NCI-H1105 (cell line): ENCODE measurements at regions not wholly inside any gene's neighbourhood (a gene's known extent, or its start where the extent isn't known, plus 50 kb on each side); places are given as distances from the start of the nearest gene placed in this dataset.
"Not testable (repeated sequence)": the region's sequence is repeated elsewhere in the genome, so short reads cannot be mapped to it uniquely, and the experiment has no call there.

Experiments used
- DNase-seq: peaks from one replicate; lab custom pipeline; 2025; lab: John Stamatoyannopoulos, UW

GRCh38 chr1:38213646-38214434 is 167.2 kb upstream of the POU3F1 start:
- no peak for DNase-seq

- no peak for DNase-seq
These were observed 164.2 kb upstream of the POU3F1 start for GRCh38 chr1:38210895-38211177.

- DNase-seq = peak; percentile 18
These were observed 163.7 kb upstream of the POU3F1 start for GRCh38 chr1:38210021-38210894.

DNA sequence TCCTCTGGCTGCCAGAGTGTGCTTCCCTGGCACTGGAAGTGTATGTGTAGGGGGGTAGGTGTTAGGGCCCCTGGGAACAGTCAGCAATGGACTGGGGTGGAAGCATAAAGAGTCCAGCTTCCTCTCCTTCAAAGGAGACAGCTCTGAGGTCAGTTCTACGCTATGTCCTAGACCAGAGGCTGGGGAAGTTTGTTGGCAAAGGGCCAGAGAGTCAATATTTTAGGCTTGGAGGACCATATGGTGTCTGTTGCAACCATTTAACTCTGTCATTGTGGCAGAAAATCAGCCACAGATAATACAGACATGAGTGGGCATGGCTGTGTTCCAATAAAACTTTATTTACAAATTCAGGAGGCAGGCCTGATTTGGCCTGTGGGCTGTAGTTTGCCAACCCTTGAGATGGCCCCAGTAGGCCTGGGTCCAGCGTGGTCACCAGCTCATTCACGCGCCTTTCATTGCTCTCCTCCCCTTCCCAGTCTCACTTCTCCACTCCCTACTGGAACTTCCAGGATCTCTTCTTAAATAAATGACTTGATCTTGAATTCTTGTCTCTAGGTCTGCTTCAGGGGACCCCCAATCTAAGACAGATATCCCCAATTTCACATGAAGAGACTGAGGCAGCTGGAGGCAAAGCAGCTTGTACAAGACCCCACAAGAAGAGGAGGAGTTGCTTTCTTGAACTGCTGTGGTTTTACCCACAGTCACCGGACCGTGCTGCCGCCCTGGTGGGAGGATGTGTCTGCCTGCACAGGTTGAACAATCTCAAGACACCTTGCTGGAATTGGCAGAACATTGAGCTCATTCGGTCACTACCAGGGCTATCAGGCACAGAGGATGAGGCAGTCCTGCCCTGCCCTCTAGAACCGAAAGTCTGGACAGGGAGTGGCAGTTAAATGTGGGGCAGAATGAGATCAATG is 162.4 kb upstream of the POU3F1 start:
- peak; percentile 3 for DNase-seq

DNA sequence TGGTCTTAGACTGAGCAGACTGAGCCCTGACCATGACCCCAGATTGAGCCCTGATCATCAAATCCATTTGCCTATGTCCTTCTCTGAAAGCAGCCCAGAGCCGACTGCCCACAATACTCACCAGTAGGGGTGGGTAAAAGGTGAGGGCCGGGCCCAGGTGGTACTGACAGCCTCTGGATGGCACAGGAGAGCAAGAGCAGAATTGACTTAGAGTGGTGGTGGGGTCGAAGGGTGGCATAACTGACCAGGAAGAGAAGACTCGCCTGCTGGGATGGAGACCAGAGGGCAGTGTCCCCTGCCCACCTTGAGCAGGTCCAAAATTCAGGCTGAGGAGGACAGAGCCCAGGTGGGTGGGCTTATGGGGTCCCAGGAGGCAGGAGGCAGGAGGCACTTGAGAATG is 161.3 kb upstream of the POU3F1 start:
- DNase-seq = no peak

DNA sequence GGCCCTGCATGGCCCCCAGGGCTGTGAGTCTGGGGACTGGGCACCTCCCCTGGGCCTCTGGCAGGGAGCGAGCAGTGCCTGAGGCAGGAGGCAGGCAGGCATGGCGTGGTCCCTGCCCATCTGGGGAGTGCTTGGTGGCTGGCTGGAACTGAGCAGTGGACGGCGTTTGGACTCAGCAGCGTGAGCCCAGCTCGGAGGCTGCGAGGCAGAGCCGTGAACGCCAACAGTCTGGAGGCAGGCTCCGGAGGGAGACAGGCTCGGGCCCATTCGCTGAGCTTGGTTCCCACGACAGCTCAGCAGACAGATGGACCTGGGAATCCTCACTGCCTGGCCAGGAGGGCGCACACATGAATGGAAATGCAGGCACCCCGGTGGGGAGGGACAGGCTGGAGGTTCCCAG is 160.7 kb upstream of the POU3F1 start:
- no peak for DNase-seq

DNA sequence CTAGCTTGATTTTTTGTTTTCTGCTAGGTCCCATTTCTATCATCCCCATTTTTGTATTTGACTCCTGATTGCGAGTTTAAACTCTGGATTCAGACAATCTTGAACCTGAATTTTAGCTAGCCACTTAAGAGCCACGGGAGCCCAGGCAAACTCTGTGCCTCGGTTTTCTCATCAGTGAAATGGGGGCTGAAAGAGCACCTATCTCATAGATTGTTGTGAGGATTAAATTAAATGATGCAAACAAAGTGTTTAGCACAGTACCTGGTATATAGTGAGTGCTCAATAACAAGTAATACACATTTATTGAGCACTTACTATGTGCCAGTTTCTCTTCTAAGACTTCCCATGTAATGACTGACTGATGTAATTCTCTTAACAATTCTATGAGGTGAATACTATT is 158.1 kb upstream of the POU3F1 start:
- DNase-seq = no peak

GRCh38 chr1:38203441-38203840 is 156.8 kb upstream of the POU3F1 start:
- no peak for DNase-seq

- no peak for DNase-seq
These were observed 154.8 kb upstream of the POU3F1 start for GRCh38 chr1:38201431-38201830.

GRCh38 chr1:38198621-38199020 is 152.0 kb upstream of the POU3F1 start:
- no peak for DNase-seq

- no peak for DNase-seq
These were observed 151.5 kb upstream of the POU3F1 start for GRCh38 chr1:38198099-38198498.

DNA sequence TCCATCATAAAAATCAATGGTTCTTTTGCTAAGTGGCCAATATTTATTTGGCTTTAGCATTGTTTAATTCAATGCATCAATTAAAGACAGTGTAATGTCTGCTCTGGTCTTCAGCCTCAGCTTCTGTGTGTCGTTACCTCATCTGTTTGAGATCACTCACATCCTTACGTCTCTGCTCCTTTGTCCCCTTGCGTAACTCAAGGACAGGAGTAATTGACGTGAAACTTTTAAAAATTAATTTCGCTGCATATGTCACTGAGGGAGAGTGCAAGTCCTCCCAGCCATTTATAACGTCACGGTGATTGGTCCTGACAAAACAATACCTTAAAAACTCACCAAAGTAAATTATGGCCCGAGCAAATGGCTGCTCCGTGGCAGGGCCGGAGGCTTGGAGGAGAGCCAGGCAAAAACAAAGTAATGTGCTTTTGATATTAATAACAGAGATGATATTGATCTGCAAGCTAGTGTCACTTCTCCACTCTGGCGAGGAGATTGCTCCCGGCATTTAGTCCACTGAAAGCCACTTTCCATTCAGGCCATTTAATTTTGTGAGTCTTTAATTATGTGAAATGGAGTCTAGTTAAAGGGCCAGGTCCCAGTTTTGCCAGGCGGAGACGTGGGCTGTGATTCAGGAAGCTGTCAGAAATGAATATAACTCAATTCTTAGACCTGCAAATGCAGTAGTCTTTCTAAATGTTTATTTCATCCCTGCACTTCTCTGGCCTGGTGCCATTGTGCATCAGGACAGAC is 150.9 kb upstream of the POU3F1 start:
- DNase-seq = peak; percentile 17

GRCh38 chr1:38194472-38194871 is 147.9 kb upstream of the POU3F1 start:
- no peak for DNase-seq

DNA sequence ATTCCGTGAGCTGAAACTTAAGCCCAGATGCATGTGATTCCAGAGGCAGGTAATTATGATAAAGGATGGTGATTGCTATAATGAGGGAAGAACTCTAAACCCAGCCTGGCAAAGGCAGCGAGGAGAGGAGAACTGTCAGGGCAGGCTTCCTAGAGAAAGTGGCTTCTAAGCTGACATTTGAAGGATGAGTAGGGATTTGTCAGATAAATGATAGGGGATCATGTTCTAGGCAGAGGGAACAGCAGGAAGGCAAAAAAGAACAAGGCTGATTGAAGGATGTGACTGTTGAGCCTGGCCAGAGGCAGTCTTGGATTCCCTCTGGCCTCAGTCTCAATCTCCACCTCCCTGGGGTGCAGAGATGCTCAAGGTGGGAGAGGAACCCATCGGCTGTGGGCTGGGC is 146.4 kb upstream of the POU3F1 start:
- no peak for DNase-seq

DNA sequence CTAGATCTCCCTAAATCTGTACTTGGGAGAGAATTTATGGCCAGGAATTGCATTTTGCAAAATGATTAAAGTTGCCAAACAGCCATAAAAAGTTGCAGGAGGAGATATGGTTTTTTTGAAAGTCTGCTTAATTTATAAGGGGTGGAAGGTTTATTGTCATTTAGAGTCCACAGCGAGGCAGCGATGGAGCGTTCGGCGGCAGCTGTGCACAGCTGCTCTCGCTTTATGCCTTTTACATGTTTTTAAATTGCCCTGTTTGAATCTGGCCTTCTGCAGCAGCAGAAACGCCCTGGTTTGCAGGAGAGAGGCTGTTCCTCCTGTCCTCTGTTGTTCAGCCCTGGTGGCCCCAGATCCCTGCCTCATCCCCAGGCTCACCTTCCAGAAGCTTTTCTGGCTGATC is 144.9 kb upstream of the POU3F1 start:
- DNase-seq = no peak

DNA sequence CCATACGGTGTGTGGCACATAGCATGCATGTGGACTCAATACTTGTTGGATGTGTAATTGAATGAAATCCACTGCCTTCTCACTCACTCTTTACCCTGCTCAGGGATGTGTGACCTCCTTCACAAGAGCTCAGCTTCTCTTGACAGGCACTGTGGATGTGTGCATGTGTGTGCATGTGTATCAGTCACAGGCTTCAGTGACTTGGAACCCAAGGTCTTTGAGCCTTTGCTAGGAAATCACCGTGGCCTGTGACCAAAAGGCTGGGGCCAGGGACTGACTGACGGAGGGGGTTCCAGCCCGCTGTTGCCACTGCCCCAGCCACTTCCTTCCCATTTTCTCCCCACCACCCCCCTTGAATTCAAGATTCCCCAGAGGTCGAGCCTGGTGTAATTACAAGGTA is 144.4 kb upstream of the POU3F1 start:
- DNase-seq = no peak

- DNase-seq = no peak
These were observed 141.0 kb upstream of the POU3F1 start for GRCh38 chr1:38187552-38187951.

DNA sequence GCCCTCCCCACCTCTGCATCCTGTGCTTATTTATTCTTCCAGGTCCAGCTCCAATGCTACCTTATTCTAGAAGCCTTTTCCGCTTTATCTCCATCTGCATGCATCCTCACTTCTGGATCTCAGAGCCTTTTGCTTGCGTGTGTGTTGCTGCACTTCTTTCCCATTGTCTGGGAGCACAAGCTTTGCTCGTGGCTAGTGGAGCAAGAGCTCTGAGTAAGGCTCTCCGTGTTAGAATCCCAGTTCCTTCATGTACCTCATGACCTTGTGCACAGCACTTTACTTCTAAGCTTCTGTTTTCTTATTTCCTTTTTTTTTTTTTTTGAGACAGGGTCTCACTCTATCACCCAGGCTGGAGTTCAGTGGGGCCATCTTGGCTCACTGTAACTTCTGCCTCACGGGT is 140.0 kb upstream of the POU3F1 start:
- no peak for DNase-seq

DNA sequence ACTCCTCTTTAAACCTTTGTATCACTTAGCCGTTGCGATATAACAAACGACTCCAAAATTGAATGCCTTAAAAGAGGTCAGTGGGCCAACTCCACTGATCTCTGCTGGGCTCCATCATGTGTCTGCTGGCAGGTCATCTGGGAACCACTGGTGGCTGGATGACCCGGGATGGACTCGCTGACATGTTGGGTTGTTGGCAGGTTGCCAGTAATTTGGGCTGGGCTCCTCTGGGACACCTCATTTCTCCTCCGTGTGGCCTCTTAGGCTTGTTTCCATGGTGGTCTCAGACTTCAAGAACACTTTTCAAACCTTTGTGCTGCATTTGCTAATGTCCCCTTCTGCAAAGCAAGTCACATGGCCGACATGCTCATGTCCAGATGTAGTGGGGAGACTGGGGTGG is 139.3 kb upstream of the POU3F1 start:
- no peak for DNase-seq

DNA sequence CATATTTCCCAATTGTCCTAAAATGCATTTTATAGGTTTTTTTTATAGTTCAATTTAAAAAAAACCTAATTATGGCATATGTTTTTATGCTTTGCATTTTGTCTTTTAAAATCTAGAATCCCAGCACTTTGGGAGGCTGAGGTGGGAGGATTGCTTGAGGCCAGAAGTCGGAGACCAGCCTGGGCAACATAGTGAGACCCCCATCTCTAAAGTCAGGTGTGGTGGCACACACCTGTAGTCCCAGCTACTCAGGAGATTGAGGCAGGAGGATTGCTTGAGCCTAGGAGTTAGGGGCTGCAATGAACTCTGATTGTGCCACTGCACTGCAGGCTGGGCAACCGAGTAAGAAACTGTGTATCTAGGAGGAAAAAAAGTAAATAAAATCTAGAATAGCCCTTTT is 137.2 kb upstream of the POU3F1 start:
- DNase-seq = no peak

GRCh38 chr1:38183096-38183495 is 136.5 kb upstream of the POU3F1 start:
- DNase-seq = no peak

DNA sequence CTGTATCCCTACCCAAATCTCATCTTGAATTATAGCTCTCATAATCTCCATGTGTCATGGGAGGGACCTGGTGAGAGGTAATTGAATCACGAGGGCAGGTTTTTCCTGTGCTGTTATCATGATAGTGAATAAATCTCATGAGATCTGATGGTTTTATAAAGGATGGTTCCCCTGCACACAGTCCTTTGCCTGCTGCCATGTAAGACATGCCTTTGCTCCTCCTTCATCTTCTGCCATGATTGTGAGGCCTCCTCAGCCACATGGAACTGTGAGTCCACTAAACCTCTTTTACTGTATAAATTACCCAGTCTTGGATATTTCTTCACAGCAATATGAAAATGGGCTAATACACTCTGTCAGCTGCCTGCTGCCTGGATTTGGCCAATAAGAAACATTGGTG is 133.8 kb upstream of the POU3F1 start:
- not testable (repeated sequence) for DNase-seq
